GM12873 (cell line): ENCODE measurements at regions not wholly inside any gene's neighbourhood (a gene's known extent, or its start where the extent isn't known, plus 50 kb on each side); places are given as distances from the start of the nearest gene placed in this dataset.

Experiments
- TF ChIP-seq, protein P1 (sequence below): IDR thresholded peaks from 2 replicates; pipeline ENCODE4 v1.5.1; 2012; ENCODE audit warnings: low read depth, mild to moderate bottlenecking, moderate library complexity, low read length, control low read depth; ENCODE audit not compliant: insufficient read depth; ENCODE audit errors: missing control alignments

DNA sequence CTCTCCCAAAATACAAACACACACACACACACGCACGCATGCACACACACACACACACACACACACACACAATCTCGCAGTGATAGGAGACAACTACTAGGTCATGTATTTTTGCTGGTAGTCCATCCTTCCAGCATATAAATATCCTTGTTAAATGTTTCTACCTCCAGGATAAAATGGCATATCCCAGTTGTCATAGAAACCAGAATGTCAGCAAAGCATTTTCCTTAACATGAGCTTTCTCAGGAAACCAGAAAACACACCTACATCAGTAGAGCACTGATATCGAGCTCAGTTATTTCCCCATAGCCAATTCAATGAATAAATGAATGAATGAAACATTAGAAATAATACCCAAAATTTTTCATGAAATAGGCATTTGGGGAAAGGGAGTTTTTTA lies 115.7 kb downstream of the PWWP3B start:
- TF ChIP-seq, protein P1, sequence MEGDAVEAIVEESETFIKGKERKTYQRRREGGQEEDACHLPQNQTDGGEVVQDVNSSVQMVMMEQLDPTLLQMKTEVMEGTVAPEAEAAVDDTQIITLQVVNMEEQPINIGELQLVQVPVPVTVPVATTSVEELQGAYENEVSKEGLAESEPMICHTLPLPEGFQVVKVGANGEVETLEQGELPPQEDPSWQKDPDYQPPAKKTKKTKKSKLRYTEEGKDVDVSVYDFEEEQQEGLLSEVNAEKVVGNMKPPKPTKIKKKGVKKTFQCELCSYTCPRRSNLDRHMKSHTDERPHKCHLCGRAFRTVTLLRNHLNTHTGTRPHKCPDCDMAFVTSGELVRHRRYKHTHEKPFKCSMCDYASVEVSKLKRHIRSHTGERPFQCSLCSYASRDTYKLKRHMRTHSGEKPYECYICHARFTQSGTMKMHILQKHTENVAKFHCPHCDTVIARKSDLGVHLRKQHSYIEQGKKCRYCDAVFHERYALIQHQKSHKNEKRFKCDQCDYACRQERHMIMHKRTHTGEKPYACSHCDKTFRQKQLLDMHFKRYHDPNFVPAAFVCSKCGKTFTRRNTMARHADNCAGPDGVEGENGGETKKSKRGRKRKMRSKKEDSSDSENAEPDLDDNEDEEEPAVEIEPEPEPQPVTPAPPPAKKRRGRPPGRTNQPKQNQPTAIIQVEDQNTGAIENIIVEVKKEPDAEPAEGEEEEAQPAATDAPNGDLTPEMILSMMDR = no peak

DNA sequence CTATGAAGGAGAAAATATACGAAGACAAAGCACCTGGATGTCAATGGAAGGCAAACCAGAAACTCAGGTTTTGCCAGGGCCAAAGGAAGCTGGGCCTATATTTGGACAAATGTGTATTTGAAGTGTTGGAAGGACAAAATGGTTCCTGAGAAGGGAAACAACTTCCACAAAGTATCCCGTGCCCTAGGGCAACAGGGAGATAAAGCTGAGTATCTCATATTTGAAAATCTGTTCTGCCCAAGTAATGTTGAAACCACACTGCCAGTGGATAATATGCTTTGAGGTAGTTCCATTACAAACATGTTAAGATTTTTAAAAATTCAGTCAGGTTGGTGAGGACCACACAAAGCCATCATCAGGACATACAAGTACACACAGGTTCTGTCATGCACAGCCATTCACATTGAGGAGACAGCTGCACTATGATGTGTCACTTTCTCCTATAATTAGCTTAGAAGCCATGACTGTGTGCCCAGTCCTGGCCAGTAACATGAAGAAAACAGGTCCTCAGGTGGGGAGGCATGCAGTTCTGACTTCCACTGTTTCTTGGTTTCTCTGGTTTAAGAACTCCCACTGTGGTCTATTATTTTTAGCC lies 116.4 kb downstream of the PWWP3B start:
- TF ChIP-seq, protein P1 = no peak

DNA sequence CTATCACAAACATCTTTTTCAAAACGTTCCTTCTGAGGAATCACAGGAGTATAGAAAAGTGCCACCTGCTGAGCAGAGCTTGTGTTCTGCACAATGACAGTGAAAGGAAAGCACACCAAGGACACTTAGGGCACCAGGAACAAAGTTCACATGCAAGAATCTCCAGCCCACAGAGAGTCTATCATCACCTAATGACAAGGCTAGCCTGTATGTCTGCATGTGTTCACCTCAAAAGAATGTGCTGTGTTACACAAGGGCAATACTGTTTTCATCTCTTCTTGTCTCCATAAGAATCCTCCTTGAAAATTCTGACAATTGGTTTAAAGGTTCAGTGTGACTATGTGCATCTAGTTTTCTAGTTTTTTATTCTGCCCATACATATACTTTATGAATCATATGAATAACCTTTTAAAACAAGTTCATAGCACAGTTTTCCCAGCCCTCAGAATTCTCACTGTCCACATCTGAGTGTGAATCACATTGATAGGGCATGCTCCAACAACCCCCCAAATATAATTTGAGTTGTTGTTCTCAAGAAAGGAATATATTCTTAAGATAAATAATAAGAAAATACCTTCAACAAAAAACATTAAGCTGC lies 118.0 kb downstream of the PWWP3B start:
- TF ChIP-seq, protein P1 = no peak

DNA sequence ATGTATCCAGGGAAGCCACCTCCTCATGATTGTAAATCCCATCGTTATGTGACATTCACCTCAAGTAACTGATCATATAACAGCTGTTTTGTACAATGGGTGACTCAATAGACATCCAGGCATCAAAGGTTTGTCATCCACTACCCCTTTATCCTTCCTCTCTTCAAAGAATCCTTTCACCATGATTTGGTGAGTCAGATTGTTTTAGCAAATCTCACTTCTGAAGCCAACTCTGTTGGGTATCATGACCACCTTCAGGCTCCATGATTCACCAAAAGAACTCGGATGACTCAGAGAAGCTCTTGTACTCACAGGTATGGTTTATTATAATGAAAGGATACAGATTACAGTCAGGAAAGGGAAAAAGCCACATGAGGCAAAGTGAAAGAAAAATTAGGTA lies 132.1 kb downstream of the PWWP3B start:
- TF ChIP-seq, protein P1 = no peak

DNA sequence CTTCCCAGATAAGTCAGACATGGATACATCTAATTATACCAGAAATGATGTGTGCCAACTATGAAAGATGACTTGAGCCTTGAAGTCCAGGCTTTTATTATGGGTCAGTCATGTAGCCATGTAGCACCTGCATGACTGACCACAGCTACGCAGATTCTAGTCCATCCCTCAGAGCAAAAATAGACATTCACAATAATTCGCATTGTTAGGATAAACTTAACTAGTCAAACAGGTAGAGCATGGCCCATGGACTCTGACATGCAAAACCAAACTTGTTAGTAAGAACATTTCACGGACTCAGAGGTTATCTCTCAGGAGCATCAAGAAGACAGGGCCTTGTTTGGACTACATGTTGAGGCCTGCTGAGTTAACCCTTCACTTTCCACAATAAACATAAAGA lies 132.6 kb downstream of the PWWP3B start:
- TF ChIP-seq, protein P1 = no peak

DNA sequence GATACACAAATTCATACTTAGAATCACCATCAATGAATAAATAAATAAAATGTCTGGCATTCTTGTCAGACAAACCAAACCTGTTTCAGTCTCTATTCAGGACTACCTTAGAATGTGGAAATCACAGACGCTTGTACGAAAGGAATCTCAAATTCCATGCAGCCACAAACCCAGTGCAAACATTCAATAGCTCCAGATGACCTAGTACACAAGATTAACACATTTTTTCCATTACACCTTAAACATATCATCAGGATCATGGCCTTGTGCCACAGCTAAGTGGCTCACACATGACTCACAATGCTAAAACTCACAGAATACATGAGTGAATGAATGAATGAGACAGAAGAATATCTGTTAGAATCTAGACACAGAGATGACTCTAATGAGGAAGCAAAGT lies 134.2 kb downstream of the PWWP3B start:
- TF ChIP-seq, protein P1 = no peak

DNA sequence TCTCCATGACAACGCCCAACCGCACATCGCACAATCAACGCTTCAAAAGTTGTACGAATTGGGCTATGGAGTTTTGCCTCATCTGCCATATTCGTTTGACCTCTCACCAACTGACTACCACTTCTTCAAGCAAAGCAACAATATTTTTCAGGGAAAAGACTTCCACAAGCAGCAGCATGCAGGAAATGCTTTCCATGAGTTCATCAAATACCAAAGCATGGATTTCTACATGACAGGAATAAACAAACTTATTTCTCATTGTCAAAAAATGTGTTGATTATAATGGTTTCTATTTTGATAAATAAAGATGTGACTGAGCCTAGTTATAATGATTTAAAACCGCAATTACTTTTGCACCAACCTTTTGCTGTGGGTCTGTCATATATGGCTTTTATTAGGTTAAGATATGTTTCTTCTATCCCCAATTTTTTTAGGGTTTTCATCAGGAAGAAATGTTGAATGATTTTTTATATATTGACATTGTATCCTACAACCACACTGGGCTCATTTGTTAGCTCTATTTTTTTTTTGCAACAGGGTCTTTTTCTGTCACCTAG lies 138.4 kb downstream of the PWWP3B start:
- TF ChIP-seq, protein P1 = no peak
